Kidney (tissue), 13 donors: ENCODE measurements at regions not wholly inside any gene's neighbourhood (a gene's known extent, or its start where the extent isn't known, plus 50 kb on each side); places are given as distances from the start of the nearest gene placed in this dataset.

ENCODE experiments used
- DNase-seq, 5 donors: peaks; one replicate each; pipeline ENCODE4 v3.0.0-alpha.2; 2013 to 2020
- FAIRE-seq: peaks from 2 replicates; lab custom pipeline; 2012; peaks lifted over from hg19 to GRCh38; lab: Jason Lieb, UNC
- H3K27ac ChIP-seq, 2 donors: one replicate each; pipeline ENCODE4 v1.7.0; 2013; ENCODE audit warnings: low read depth in 2 of 2, low read length in 2 of 2, inconsistent platforms in 1 of 2
- H3K27me3 ChIP-seq: one replicate; pipeline ENCODE4 v1.7.1; 2013; ENCODE audit warnings: low read length, inconsistent platforms; ENCODE audit not compliant: control insufficient read depth, insufficient read depth
- H3K36me3 ChIP-seq, 3 donors: one replicate each; pipeline versions ENCODE4 v1.7.0 to v1.7.1; 2013; ENCODE audit warnings: low read length in 3 of 3, control low read depth in 1 of 3, inconsistent platforms in 1 of 3; ENCODE audit not compliant: insufficient read depth in 3 of 3, control insufficient read depth in 2 of 3
- H3K4me1 ChIP-seq, 3 donors: one replicate each; pipeline versions ENCODE4 v1.7.0 to v1.7.1; 2013; ENCODE audit warnings: low read length in 3 of 3, inconsistent platforms in 1 of 3, low read depth in 1 of 3; ENCODE audit not compliant: control insufficient read depth in 2 of 3, insufficient read depth in 2 of 3
- H3K4me3 ChIP-seq, 3 donors: one replicate each; pipeline versions ENCODE4 v1.7.0 to v1.8.1; 2013; ENCODE audit warnings: low read length in 3 of 3, control low read depth in 1 of 3, inconsistent platforms in 1 of 3
- H3K9ac ChIP-seq, 3 donors: one replicate each; pipeline versions ENCODE4 v1.7.0 to v1.7.1; 2013; ENCODE audit warnings: low read length in 3 of 3, control low read depth in 1 of 3, inconsistent platforms in 1 of 3
- H3K9me3 ChIP-seq, 3 donors: one replicate each; pipeline versions ENCODE4 v1.7.0 to v1.7.1; 2013; ENCODE audit warnings: low read length in 3 of 3, control low read depth in 1 of 3, inconsistent platforms in 1 of 3; ENCODE audit not compliant: control insufficient read depth in 2 of 3, insufficient read depth in 1 of 3
- CTCF ChIP-seq: IDR thresholded peaks from 3 replicates; pipeline ENCODE4 v1.5.1; 2012; ENCODE audit warnings: mild to moderate bottlenecking, moderate library complexity, borderline replicate concordance; ENCODE audit not compliant: insufficient read depth; ENCODE audit errors: extremely low read depth
- intact Hi-C: fragments of 100-400 bp; cut with DNase I; formaldehyde crosslinking; loops from one replicate; pipeline ENCODE4 v1.11.1; 2022
- donor health status: control.
- donor health status: control.
- donor health status: control.
- donor health status: control.
- donor health status: control.
- donor health status: DM: yes; HTN: yes; CAD: no.
- donor health status: Normal renal cell carcinoma (clear cell type).

- H3K27me3 ChIP-seq: no peaks in the 10 kb centered on the region
- no peaks in the 10 kb centered on the region for H3K9me3 ChIP-seq
- no peak for DNase-seq
- TF ChIP-seq CTCF: no peak
- no peaks in the 10 kb centered on the region for H3K36me3 ChIP-seq
- H3K4me1 ChIP-seq: no peaks in the 10 kb centered on the region
- no peak overlapping the region for H3K9ac ChIP-seq
- no peak overlapping the region for H3K4me3 ChIP-seq
- FAIRE-seq: no peak
- intact Hi-C loops: no loop called here
- H3K27ac ChIP-seq: no peak overlapping the region
These were observed 85.8 kb downstream of the SLC10A2 start for GRCh38 chr13:102980331-102980982.

DNA sequence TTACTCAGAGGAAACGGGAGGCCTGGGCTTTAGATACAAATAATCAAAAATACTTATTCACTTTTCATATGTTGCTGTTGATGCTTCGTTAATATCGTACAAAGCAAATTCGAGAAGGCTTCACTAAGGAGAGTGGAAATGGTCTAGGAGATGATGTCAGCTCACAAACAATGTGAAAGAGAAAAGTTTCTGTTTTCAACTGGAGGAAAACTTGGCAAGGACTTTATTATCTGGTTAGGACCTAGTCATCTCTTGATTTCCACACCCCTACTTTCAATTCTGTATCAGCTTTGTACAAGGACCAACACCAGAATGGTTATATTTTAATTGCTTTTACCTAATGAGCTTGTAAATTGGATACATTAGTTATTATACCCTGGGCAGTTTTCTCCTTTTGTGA lies 88.0 kb downstream of the SLC10A2 start:
- no peak for DNase-seq
- H3K9ac ChIP-seq: no peak overlapping the region
- intact Hi-C loops: no loop called here
- peak overlapping the region in 1 of 3 donors; percentile 45 for H3K4me3 ChIP-seq
- H3K9me3 ChIP-seq: no peaks in the 10 kb centered on the region
- H3K4me1 ChIP-seq: no peaks in the 10 kb centered on the region
- no peak overlapping the region for H3K27ac ChIP-seq
- no peaks in the 10 kb centered on the region for H3K36me3 ChIP-seq
- no peaks in the 10 kb centered on the region for H3K27me3 ChIP-seq
- TF ChIP-seq CTCF: no peak
- FAIRE-seq: no peak

- no peak overlapping the region for H3K9ac ChIP-seq
- H3K27ac ChIP-seq: no peak overlapping the region
- no peak for FAIRE-seq
These were observed 88.7 kb downstream of the SLC10A2 start for GRCh38 chr13:102977471-102977870.

More at GRCh38 chr13:102977471-102977870, 88.7 kb downstream of the SLC10A2 start:
- Histone ChIP-seq H3K36me3 (no peaks in the 10 kb centered on the region), H3K4me1 (no peaks in the 10 kb centered on the region), H3K27me3 (no peaks in the 10 kb centered on the region), H3K9me3 (no peaks in the 10 kb centered on the region), H3K4me3 (peak overlapping the region in 1 of 3 donors; percentile 45)
- no peak for DNase-seq
- no peak for TF ChIP-seq CTCF
- intact Hi-C loops: no loop called here
